ENCODE measurements at regions not wholly inside any gene's neighbourhood (a gene's known extent, or its start where the extent isn't known, plus 50 kb on each side); places are given as distances from the start of the nearest gene placed in this dataset.

- no peak for DNase-seq
- Histone ChIP-seq H3K9ac (ENCODE audit: low read depth, low read length) (no peak overlapping the region), H3K36me3 (ENCODE audit: insufficient read depth, low read length) (no peaks in the 10 kb centered on the region), H3K4me2 (ENCODE audit: insufficient read depth, low read length) (no peak overlapping the region), H3K4me3 (ENCODE audit: low read depth in 1 of 2, low read length in 2 of 2) (no peak overlapping the region), H3K4me1 (ENCODE audit: insufficient read depth, low read length) (peaks cover 7% of the 10 kb centered on the region), H2AFZ (ENCODE audit: low read depth, low read length) (no peak overlapping the region), H3K27me3 (ENCODE audit: insufficient read depth, low read length, poor library complexity) (no peaks in the 10 kb centered on the region), H4K20me1 (ENCODE audit: insufficient read depth, low read length) (no peaks in the 10 kb centered on the region), H3K9me3 (ENCODE audit: insufficient read depth, low read length, severe bottlenecking) (no peaks in the 10 kb centered on the region), H3K79me2 (ENCODE audit: insufficient read depth, low read length) (no peaks in the 10 kb centered on the region), H3K27ac (ENCODE audit: low read length) (no peak overlapping the region)
- no peak for TF ChIP-seq EZH2 (IDR thresholded peaks at IDR 0.05; ENCODE audit: borderline replicate concordance, low read depth, low read length, severe bottlenecking)
- TF ChIP-seq CTCF (IDR thresholded peaks at IDR 0.05; ENCODE audit: borderline replicate concordance, extremely low read depth, low read length, poor library complexity, severe bottlenecking) = no peak
- ATAC-seq (ENCODE audit: insufficient read depth, low read depth) = no peak
These were observed 473.9 kb upstream of the CDH2 start for GRCh38 chr18:28650860-28651259.

GRCh38 chr18:28647961-28648360 is 471.0 kb upstream of the CDH2 start:
- no peak overlapping the region for H3K9ac ChIP-seq (ENCODE audit: low read depth, low read length)
- no peaks in the 10 kb centered on the region for H3K9me3 ChIP-seq (ENCODE audit: insufficient read depth, low read length, severe bottlenecking)
- H3K79me2 ChIP-seq (ENCODE audit: insufficient read depth, low read length) = no peaks in the 10 kb centered on the region
- no peaks in the 10 kb centered on the region for H3K27me3 ChIP-seq (ENCODE audit: insufficient read depth, low read length, poor library complexity)
- peaks cover 7% of the 10 kb centered on the region for H3K4me1 ChIP-seq (ENCODE audit: insufficient read depth, low read length)
- no peaks in the 10 kb centered on the region for H3K36me3 ChIP-seq (ENCODE audit: insufficient read depth, low read length)
- H3K4me3 ChIP-seq (ENCODE audit: low read depth in 1 of 2, low read length in 2 of 2) = no peak overlapping the region
- H3K27ac ChIP-seq (ENCODE audit: low read length) = no peak overlapping the region
- TF ChIP-seq EZH2 (IDR thresholded peaks at IDR 0.05; ENCODE audit: borderline replicate concordance, low read depth, low read length, severe bottlenecking) (no peak), CTCF (IDR thresholded peaks at IDR 0.05; ENCODE audit: borderline replicate concordance, extremely low read depth, low read length, poor library complexity, severe bottlenecking) (no peak)
- H2AFZ ChIP-seq (ENCODE audit: low read depth, low read length) = no peak overlapping the region
- H3K4me2 ChIP-seq (ENCODE audit: insufficient read depth, low read length) = no peak overlapping the region
- H4K20me1 ChIP-seq (ENCODE audit: insufficient read depth, low read length) = no peaks in the 10 kb centered on the region
- ATAC-seq (ENCODE audit: insufficient read depth, low read depth) (no peak), DNase-seq (no peak)

GRCh38 chr18:28637897-28638296 is 461.0 kb upstream of the CDH2 start:
- DNase-seq = no peak
- Histone ChIP-seq H4K20me1 (ENCODE audit: insufficient read depth, low read length) (no peaks in the 10 kb centered on the region), H3K27ac (ENCODE audit: low read length) (no peak overlapping the region), H3K4me2 (ENCODE audit: insufficient read depth, low read length) (no peak overlapping the region), H2AFZ (ENCODE audit: low read depth, low read length) (no peak overlapping the region), H3K27me3 (ENCODE audit: insufficient read depth, low read length, poor library complexity) (no peaks in the 10 kb centered on the region), H3K9ac (ENCODE audit: low read depth, low read length) (no peak overlapping the region), H3K36me3 (ENCODE audit: insufficient read depth, low read length) (no peaks in the 10 kb centered on the region), H3K4me3 (ENCODE audit: low read depth in 1 of 2, low read length in 2 of 2) (no peak overlapping the region), H3K79me2 (ENCODE audit: insufficient read depth, low read length) (no peaks in the 10 kb centered on the region), H3K9me3 (ENCODE audit: insufficient read depth, low read length, severe bottlenecking) (no peaks in the 10 kb centered on the region), H3K4me1 (ENCODE audit: insufficient read depth, low read length) (no peaks in the 10 kb centered on the region)
- peak; percentile 34 for TF ChIP-seq CTCF (IDR thresholded peaks at IDR 0.05; ENCODE audit: borderline replicate concordance, extremely low read depth, low read length, poor library complexity, severe bottlenecking)
- TF ChIP-seq EZH2 (IDR thresholded peaks at IDR 0.05; ENCODE audit: borderline replicate concordance, low read depth, low read length, severe bottlenecking) = no peak
- ATAC-seq (ENCODE audit: insufficient read depth, low read depth) = no peak

- TF ChIP-seq EZH2 (IDR thresholded peaks at IDR 0.05; ENCODE audit: borderline replicate concordance, low read depth, low read length, severe bottlenecking) = no peak
- TF ChIP-seq CTCF (IDR thresholded peaks at IDR 0.05; ENCODE audit: borderline replicate concordance, extremely low read depth, low read length, poor library complexity, severe bottlenecking) = no peak
- no peaks in the 10 kb centered on the region for H4K20me1 ChIP-seq (ENCODE audit: insufficient read depth, low read length)
- no peak overlapping the region for H3K9ac ChIP-seq (ENCODE audit: low read depth, low read length)
- no peaks in the 10 kb centered on the region for H3K27me3 ChIP-seq (ENCODE audit: insufficient read depth, low read length, poor library complexity)
- no peak overlapping the region for H3K27ac ChIP-seq (ENCODE audit: low read length)
- H3K36me3 ChIP-seq (ENCODE audit: insufficient read depth, low read length) = no peaks in the 10 kb centered on the region
- no peaks in the 10 kb centered on the region for H3K4me1 ChIP-seq (ENCODE audit: insufficient read depth, low read length)
- H3K4me2 ChIP-seq (ENCODE audit: insufficient read depth, low read length) = no peak overlapping the region
- no peak overlapping the region for H2AFZ ChIP-seq (ENCODE audit: low read depth, low read length)
- no peak overlapping the region for H3K4me3 ChIP-seq (ENCODE audit: low read depth in 1 of 2, low read length in 2 of 2)
- DNase-seq (no peak), ATAC-seq (ENCODE audit: insufficient read depth, low read depth) (no peak)
- no peaks in the 10 kb centered on the region for H3K9me3 ChIP-seq (ENCODE audit: insufficient read depth, low read length, severe bottlenecking)
- no peaks in the 10 kb centered on the region for H3K79me2 ChIP-seq (ENCODE audit: insufficient read depth, low read length)
These were observed 458.6 kb upstream of the CDH2 start for GRCh38 chr18:28635530-28635929.
